SU-DHL-6 (cell line): ENCODE measurements at regions not wholly inside any gene's neighbourhood (a gene's known extent, or its start where the extent isn't known, plus 50 kb on each side); places are given as distances from the start of the nearest gene placed in this dataset.
"Not testable (repeated sequence)": the region's sequence is repeated elsewhere in the genome, so short reads cannot be mapped to it uniquely, and the experiment has no call there.

Experiments used
- H2AFZ ChIP-seq: fragments of 200-600 bp; sonication (generic); 2 replicates; pipeline ENCODE4 v1.6.1; 2014; ENCODE audit warnings: low read depth, mild to moderate bottlenecking, moderate library complexity, mixed read lengths, antibody characterized with exemption, low read length; ENCODE audit not compliant: severe bottlenecking
- H3F3A ChIP-seq: fragments of 200-600 bp; shearing (Covaris generic); 2 replicates; pipeline ENCODE4 v1.6.0; 2016; ENCODE audit warnings: antibody characterized with exemption, mild to moderate bottlenecking; ENCODE audit not compliant: insufficient read depth
- H3K27ac ChIP-seq: fragments of 200-600 bp; sonication (generic); 2 replicates; pipeline ENCODE4 v1.5.1; 2016; ENCODE audit warnings: low read depth, mild to moderate bottlenecking, low read length, moderate library complexity, mixed read lengths
- H3K27me3 ChIP-seq: fragments of 200-600 bp; sonication (generic), shearing (Covaris generic); 2 replicates; pipeline ENCODE4 v1.6.0; 2014; ENCODE audit warnings: mild to moderate bottlenecking, low read length
- H3K36me3 ChIP-seq: fragments of 200-600 bp; sonication (generic); 2 replicates; pipeline ENCODE4 v1.6.1; 2014; ENCODE audit warnings: mild to moderate bottlenecking, low read length, mixed read lengths
- H3K4me2 ChIP-seq: fragments of 300-600, 200-600 bp; shearing (Covaris generic), sonication (generic); 2 replicates; pipeline ENCODE4 v1.6.0; 2014; ENCODE audit warnings: low read length, low read depth, mild to moderate bottlenecking; ENCODE audit not compliant: poor library complexity, severe bottlenecking
- H3K4me3 ChIP-seq: fragments of 200-600 bp; sonication (generic); 2 replicates; pipeline ENCODE4 v1.5.1; 2014; ENCODE audit warnings: antibody characterized with exemption, low read length, mild to moderate bottlenecking, mixed read lengths; ENCODE audit not compliant: insufficient read depth, poor library complexity, severe bottlenecking
- H3K79me2 ChIP-seq: fragments of 200-600 bp; sonication (generic); 2 replicates; pipeline ENCODE4 v1.6.1; 2014; ENCODE audit warnings: mild to moderate bottlenecking, low read length, moderate library complexity; ENCODE audit not compliant: insufficient read depth
- H3K9ac ChIP-seq: fragments of 200-600 bp; sonication (generic); 2 replicates; pipeline ENCODE4 v1.7.0; 2014; ENCODE audit warnings: mild to moderate bottlenecking, low read length
- H3K9me2 ChIP-seq: fragments of 200-600 bp; sonication (generic); replicated peaks from 2 replicates; pipeline ENCODE4 v1.6.1; 2014; ENCODE audit warnings: low read length; ENCODE audit not compliant: insufficient read depth
- H3K9me3 ChIP-seq: fragments of 200-600 bp; sonication (generic); 2 replicates; pipeline ENCODE4 v1.6.1; 2014; ENCODE audit warnings: low read length, mixed read lengths; ENCODE audit not compliant: insufficient read depth
- H4K20me1 ChIP-seq: fragments of 200-600 bp; sonication (generic); 2 replicates; pipeline ENCODE4 v1.6.1; 2014; ENCODE audit warnings: low read depth, mild to moderate bottlenecking, antibody characterized with exemption, low read length, moderate library complexity, mixed read lengths
- CTCF ChIP-seq: fragments of 200-600 bp; sonication (generic); IDR thresholded peaks from one replicate; pipeline ENCODE4 v1.5.1; 2017; ENCODE audit warnings: antibody characterized with exemption, mild to moderate bottlenecking, low read length, moderate library complexity; ENCODE audit not compliant: insufficient read depth, poor library complexity, severe bottlenecking
- EZH2phosphoT487 ChIP-seq: fragments of 200-600 bp; sonication (generic), shearing (Covaris generic); conservative IDR thresholded peaks from 2 replicates; pipeline ENCODE4 v1.6.1; 2018; ENCODE audit warnings: mild to moderate bottlenecking, antibody characterized with exemption, low read length, moderate library complexity, mixed read lengths

- no peaks in the 10 kb centered on the region for H4K20me1 ChIP-seq
- H2AFZ ChIP-seq = no peak overlapping the region
- H3K9me3 ChIP-seq = no peaks in the 10 kb centered on the region
- H3K36me3 ChIP-seq = no peaks in the 10 kb centered on the region
- H3K4me2 ChIP-seq = no peak overlapping the region
- no peaks in the 10 kb centered on the region for H3K79me2 ChIP-seq
- H3F3A ChIP-seq = no peaks in the 10 kb centered on the region
- no peak overlapping the region for H3K9ac ChIP-seq
- no peaks in the 10 kb centered on the region for H3K9me2 ChIP-seq
- no peak overlapping the region for H3K27ac ChIP-seq
- no peak overlapping the region for H3K4me3 ChIP-seq
- TF ChIP-seq EZH2phosphoT487 (no peak), CTCF (no peak)
- H3K27me3 ChIP-seq = no peaks in the 10 kb centered on the region
Observed at GRCh38 chr2:195331966-195332365, 325.1 kb upstream of the SLC39A10 start.

GRCh38 chr2:195331129-195331528 lies 325.9 kb upstream of the SLC39A10 start:
- Histone ChIP-seq H3K79me2 (no peaks in the 10 kb centered on the region), H3K4me2 (no peak overlapping the region), H2AFZ (no peak overlapping the region), H4K20me1 (no peaks in the 10 kb centered on the region), H3K27me3 (no peaks in the 10 kb centered on the region), H3K36me3 (no peaks in the 10 kb centered on the region), H3K9me3 (no peaks in the 10 kb centered on the region), H3K9me2 (no peaks in the 10 kb centered on the region), H3K4me3 (no peak overlapping the region), H3F3A (no peaks in the 10 kb centered on the region), H3K27ac (no peak overlapping the region), H3K9ac (no peak overlapping the region)
- no peak for TF ChIP-seq CTCF
- no peak for TF ChIP-seq EZH2phosphoT487

- no peaks in the 10 kb centered on the region for H3F3A ChIP-seq
- no peaks in the 10 kb centered on the region for H3K36me3 ChIP-seq
- H3K9ac ChIP-seq = no peak overlapping the region
- no peaks in the 10 kb centered on the region for H3K79me2 ChIP-seq
- no peak overlapping the region for H3K4me3 ChIP-seq
- no peaks in the 10 kb centered on the region for H3K9me2 ChIP-seq
- TF ChIP-seq CTCF = no peak
- no peak for TF ChIP-seq EZH2phosphoT487
- H3K4me2 ChIP-seq = no peak overlapping the region
- H2AFZ ChIP-seq = no peak overlapping the region
- no peaks in the 10 kb centered on the region for H4K20me1 ChIP-seq
- H3K27me3 ChIP-seq = no peaks in the 10 kb centered on the region
- no peaks in the 10 kb centered on the region for H3K9me3 ChIP-seq
- H3K27ac ChIP-seq = no peak overlapping the region
Observed at GRCh38 chr2:195330513-195330956, 326.5 kb upstream of the SLC39A10 start.

- not testable (repeated sequence) for H4K20me1 ChIP-seq, H3K79me2 ChIP-seq, H3K4me2 ChIP-seq, H3K9ac ChIP-seq, H3K27ac ChIP-seq, H3K4me3 ChIP-seq, H3K36me3 ChIP-seq, H3K27me3 ChIP-seq, H3F3A ChIP-seq, H3K9me3 ChIP-seq, H3K9me2 ChIP-seq, H2AFZ ChIP-seq
Observed at GRCh38 chr2:195329784-195330183, 327.2 kb upstream of the SLC39A10 start.
